ENCODE measurements at regions not wholly inside any gene's neighbourhood (a gene's known extent, or its start where the extent isn't known, plus 50 kb on each side); places are given as distances from the start of the nearest gene placed in this dataset.

GRCh38 chr2:147547440-147547839 lies 297.4 kb upstream of the ACVR2A start:
- DNase-seq: peak; percentile 29

- no peak for DNase-seq
Observed at GRCh38 chr2:147546109-147546508, 298.7 kb upstream of the ACVR2A start.

GRCh38 chr2:147543056-147543455 lies 301.8 kb upstream of the ACVR2A start:
- peak; percentile 34 for DNase-seq

GRCh38 chr2:147542351-147542750 lies 302.5 kb upstream of the ACVR2A start:
- DNase-seq: no peak

GRCh38 chr2:147541314-147541713 lies 303.5 kb upstream of the ACVR2A start:
- no peak for DNase-seq

GRCh38 chr2:147538821-147539220 lies 306.0 kb upstream of the ACVR2A start:
- DNase-seq: no peak

GRCh38 chr2:147538088-147538487 lies 306.7 kb upstream of the ACVR2A start:
- DNase-seq: no peak

- DNase-seq: no peak
Observed at GRCh38 chr2:147531269-147531668, 313.6 kb upstream of the ACVR2A start.

- DNase-seq: no peak
Observed at GRCh38 chr2:147530033-147530432, 314.8 kb upstream of the ACVR2A start.

GRCh38 chr2:147525819-147526489 lies 318.9 kb upstream of the ACVR2A start:
- DNase-seq: no peak

GRCh38 chr2:147524912-147525311 lies 319.9 kb upstream of the ACVR2A start:
- DNase-seq: no peak

- DNase-seq: no peak
Observed at GRCh38 chr2:147523415-147523814, 321.4 kb upstream of the ACVR2A start.

GRCh38 chr2:147521936-147522335 lies 322.9 kb upstream of the ACVR2A start:
- DNase-seq: no peak

- no peak for DNase-seq
Observed at GRCh38 chr2:147520817-147521216, 324.0 kb upstream of the ACVR2A start.

GRCh38 chr2:147519178-147519577 lies 325.7 kb upstream of the ACVR2A start:
- DNase-seq: no peak

GRCh38 chr2:147515213-147515612 lies 329.6 kb upstream of the ACVR2A start:
- no peak for DNase-seq

- DNase-seq: no peak
Observed at GRCh38 chr2:147512206-147512605, 332.6 kb upstream of the ACVR2A start.

- no peak for DNase-seq
Observed at GRCh38 chr2:147511491-147511948, 333.3 kb upstream of the ACVR2A start.

- no peak for DNase-seq
Observed at GRCh38 chr2:147509821-147510220, 335.0 kb upstream of the ACVR2A start.

GRCh38 chr2:147506889-147507288 lies 337.9 kb upstream of the ACVR2A start:
- no peak for DNase-seq

- no peak for DNase-seq
Observed at GRCh38 chr2:147502711-147503290, 342.0 kb upstream of the ACVR2A start.

GRCh38 chr2:147501968-147502367 lies 342.9 kb upstream of the ACVR2A start:
- no peak for DNase-seq

GRCh38 chr2:147500819-147501395 lies 343.9 kb upstream of the ACVR2A start:
- no peak for DNase-seq

GRCh38 chr2:147500229-147500628 lies 344.6 kb upstream of the ACVR2A start:
- DNase-seq: no peak

- no peak for DNase-seq
Observed at GRCh38 chr2:147499785-147500184, 345.0 kb upstream of the ACVR2A start.
